ENCODE measurements at regions not wholly inside any gene's neighbourhood (a gene's known extent, or its start where the extent isn't known, plus 50 kb on each side); places are given as distances from the start of the nearest gene placed in this dataset.

- no peaks in the 10 kb centered on the region for H3K4me1 Mint-ChIP-seq
- no peaks in the 10 kb centered on the region for H3K9me3 Mint-ChIP-seq
- H3K27ac Mint-ChIP-seq: no peak overlapping the region
- H3K36me3 Mint-ChIP-seq: no peaks in the 10 kb centered on the region
- no peak overlapping the region for H3K4me3 Mint-ChIP-seq
- DNase-seq: no peak
- peaks cover 0 to 5% (median 2%) of the 10 kb centered on the region in 3 donors for H3K27me3 Mint-ChIP-seq (ENCODE audit: low read depth in 3 of 3)
These were observed 84.9 kb upstream of the RTL1 start for GRCh38 chr14:100988411-100988900.

- no peaks in the 10 kb centered on the region for H3K9me3 Mint-ChIP-seq
- no peak overlapping the region for H3K27ac Mint-ChIP-seq
- peaks cover 0 to 5% (median 2%) of the 10 kb centered on the region in 3 donors for H3K27me3 Mint-ChIP-seq (ENCODE audit: low read depth in 3 of 3)
- no peaks in the 10 kb centered on the region for H3K4me1 Mint-ChIP-seq
- no peak overlapping the region for H3K4me3 Mint-ChIP-seq
- H3K36me3 Mint-ChIP-seq: no peaks in the 10 kb centered on the region
- no peak for DNase-seq
These were observed 85.4 kb upstream of the RTL1 start for GRCh38 chr14:100988956-100989355.

- Mint-ChIP-seq H3K27me3 (ENCODE audit: low read depth in 3 of 3) (peaks cover 0 to 5% (median 5%) of the 10 kb centered on the region in 3 donors), H3K36me3 (no peaks in the 10 kb centered on the region), H3K4me1 (no peaks in the 10 kb centered on the region), H3K4me3 (no peak overlapping the region), H3K27ac (no peak overlapping the region), H3K9me3 (no peaks in the 10 kb centered on the region)
- DNase-seq: no peak
These were observed 86.4 kb upstream of the RTL1 start for GRCh38 chr14:100989924-100990323.

- no peaks in the 10 kb centered on the region for H3K36me3 Mint-ChIP-seq
- H3K27ac Mint-ChIP-seq: no peak overlapping the region
- H3K27me3 Mint-ChIP-seq (ENCODE audit: low read depth in 3 of 3): peaks cover 2 to 7% (median 2%) of the 10 kb centered on the region in 3 donors
- H3K4me3 Mint-ChIP-seq: no peak overlapping the region
- DNase-seq: no peak
- peaks cover 0 to 2% (median 0%) of the 10 kb centered on the region in 6 donors for H3K9me3 Mint-ChIP-seq
- H3K4me1 Mint-ChIP-seq: no peaks in the 10 kb centered on the region
These were observed 90.6 kb upstream of the RTL1 start for GRCh38 chr14:100994082-100994481.

- Mint-ChIP-seq H3K4me3 (no peak overlapping the region), H3K36me3 (no peaks in the 10 kb centered on the region), H3K9me3 (peaks cover 0 to 2% (median 0%) of the 10 kb centered on the region in 6 donors), H3K27me3 (ENCODE audit: low read depth in 3 of 3) (peaks cover 2 to 7% (median 2%) of the 10 kb centered on the region in 3 donors), H3K4me1 (no peaks in the 10 kb centered on the region), H3K27ac (no peak overlapping the region)
- DNase-seq: no peak
These were observed 91.3 kb upstream of the RTL1 start for GRCh38 chr14:100994756-100995330.

- Mint-ChIP-seq H3K4me3 (no peak overlapping the region), H3K27me3 (ENCODE audit: low read depth in 3 of 3) (peaks cover 0 to 6% (median 2%) of the 10 kb centered on the region in 3 donors), H3K4me1 (no peaks in the 10 kb centered on the region), H3K36me3 (no peaks in the 10 kb centered on the region), H3K27ac (no peak overlapping the region), H3K9me3 (peaks cover 0 to 2% (median 0%) of the 10 kb centered on the region in 6 donors)
- DNase-seq: no peak
These were observed 97.3 kb upstream of the RTL1 start for GRCh38 chr14:101000711-101001250.

GRCh38 chr14:101001311-101002069 lies 98.0 kb upstream of the RTL1 start:
- Mint-ChIP-seq H3K27ac (no peak overlapping the region), H3K27me3 (ENCODE audit: low read depth in 3 of 3) (peaks cover 2 to 7% (median 2%) of the 10 kb centered on the region in 3 donors), H3K9me3 (no peaks in the 10 kb centered on the region), H3K4me1 (no peaks in the 10 kb centered on the region), H3K4me3 (no peak overlapping the region), H3K36me3 (no peaks in the 10 kb centered on the region)
- no peak for DNase-seq

GRCh38 chr14:101002738-101003137 lies 99.2 kb upstream of the RTL1 start:
- Mint-ChIP-seq H3K27me3 (ENCODE audit: low read depth in 3 of 3) (peaks cover 2 to 9% (median 2%) of the 10 kb centered on the region in 3 donors), H3K36me3 (no peaks in the 10 kb centered on the region), H3K4me3 (no peak overlapping the region), H3K9me3 (no peaks in the 10 kb centered on the region), H3K4me1 (no peaks in the 10 kb centered on the region), H3K27ac (no peak overlapping the region)
- no peak for DNase-seq

- Mint-ChIP-seq H3K36me3 (no peaks in the 10 kb centered on the region), H3K27ac (no peak overlapping the region), H3K4me1 (no peaks in the 10 kb centered on the region), H3K4me3 (no peak overlapping the region), H3K27me3 (ENCODE audit: low read depth in 3 of 3) (peaks cover 2 to 9% (median 5%) of the 10 kb centered on the region in 3 donors), H3K9me3 (no peaks in the 10 kb centered on the region)
- no peak for DNase-seq
These were observed 100.7 kb upstream of the RTL1 start for GRCh38 chr14:101004176-101004575.

- peaks cover 2 to 9% (median 8%) of the 10 kb centered on the region in 3 donors for H3K27me3 Mint-ChIP-seq (ENCODE audit: low read depth in 3 of 3)
- no peaks in the 10 kb centered on the region for H3K9me3 Mint-ChIP-seq
- no peak overlapping the region for H3K4me3 Mint-ChIP-seq
These were observed 101.4 kb upstream of the RTL1 start for GRCh38 chr14:101004954-101005353.

GRCh38 chr14:101005447-101005846 lies 101.9 kb upstream of the RTL1 start:
- Mint-ChIP-seq H3K27me3 (ENCODE audit: low read depth in 3 of 3) (peaks cover 2 to 9% (median 8%) of the 10 kb centered on the region in 3 donors), H3K27ac (no peak overlapping the region), H3K4me1 (no peaks in the 10 kb centered on the region), H3K4me3 (no peak overlapping the region), H3K36me3 (no peaks in the 10 kb centered on the region), H3K9me3 (no peaks in the 10 kb centered on the region)
- no peak for DNase-seq

More at GRCh38 chr14:101004954-101005353, 101.4 kb upstream of the RTL1 start:
- Mint-ChIP-seq H3K27ac (no peak overlapping the region), H3K36me3 (no peaks in the 10 kb centered on the region), H3K4me1 (no peaks in the 10 kb centered on the region)
- no peak for DNase-seq

GRCh38 chr14:101006008-101006407 lies 102.5 kb upstream of the RTL1 start:
- H3K4me3 Mint-ChIP-seq: no peak overlapping the region
- H3K27me3 Mint-ChIP-seq (ENCODE audit: low read depth in 3 of 3): peaks cover 2 to 9% (median 8%) of the 10 kb centered on the region in 3 donors
- H3K27ac Mint-ChIP-seq: no peak overlapping the region
- H3K9me3 Mint-ChIP-seq: no peaks in the 10 kb centered on the region
- no peaks in the 10 kb centered on the region for H3K4me1 Mint-ChIP-seq
- no peaks in the 10 kb centered on the region for H3K36me3 Mint-ChIP-seq
- no peak for DNase-seq

GRCh38 chr14:101007004-101007614 lies 103.6 kb upstream of the RTL1 start:
- no peaks in the 10 kb centered on the region for H3K36me3 Mint-ChIP-seq
- DNase-seq: no peak
- H3K4me1 Mint-ChIP-seq: no peaks in the 10 kb centered on the region
- peaks cover 2 to 9% (median 8%) of the 10 kb centered on the region in 3 donors for H3K27me3 Mint-ChIP-seq (ENCODE audit: low read depth in 3 of 3)
- H3K9me3 Mint-ChIP-seq: peaks cover 0 to under 1% (median 0%) of the 10 kb centered on the region in 6 donors
- H3K27ac Mint-ChIP-seq: no peak overlapping the region
- no peak overlapping the region for H3K4me3 Mint-ChIP-seq

- peaks cover 0 to 7% (median under 1%) of the 10 kb centered on the region in 6 donors for H3K9me3 Mint-ChIP-seq
- H3K36me3 Mint-ChIP-seq: no peaks in the 10 kb centered on the region
- no peak overlapping the region for H3K27ac Mint-ChIP-seq
- no peak overlapping the region for H3K4me3 Mint-ChIP-seq
- peaks cover 2 to 10% (median 8%) of the 10 kb centered on the region in 3 donors for H3K27me3 Mint-ChIP-seq (ENCODE audit: low read depth in 3 of 3)
- no peaks in the 10 kb centered on the region for H3K4me1 Mint-ChIP-seq
- DNase-seq: no peak
These were observed 104.2 kb upstream of the RTL1 start for GRCh38 chr14:101007765-101008164.

Measured in immature natural killer cell (primary cell).